ENCODE measurements at regions not wholly inside any gene's neighbourhood (a gene's known extent, or its start where the extent isn't known, plus 50 kb on each side); places are given as distances from the start of the nearest gene placed in this dataset.

GRCh38 chr5:145246961-145247744, 588.0 kb downstream of the PRELID2 start:
- TF ChIP-seq FOXP2 (optimal IDR thresholded peaks at IDR 0.05; ENCODE audit: control extremely low read depth, extremely low read length, insufficient read depth) (no peak), POLR2AphosphoS5 (IDR thresholded peaks at IDR 0.05; ENCODE audit: borderline replicate concordance, low read depth, low read length) (no peak)

Data from SK-N-MC (cell line).